ENCODE measurements at regions not wholly inside any gene's neighbourhood (a gene's known extent, or its start where the extent isn't known, plus 50 kb on each side); places are given as distances from the start of the nearest gene placed in this dataset.
"Not testable (repeated sequence)": the region's sequence is repeated elsewhere in the genome, so short reads cannot be mapped to it uniquely, and the experiment has no call there.

DNA sequence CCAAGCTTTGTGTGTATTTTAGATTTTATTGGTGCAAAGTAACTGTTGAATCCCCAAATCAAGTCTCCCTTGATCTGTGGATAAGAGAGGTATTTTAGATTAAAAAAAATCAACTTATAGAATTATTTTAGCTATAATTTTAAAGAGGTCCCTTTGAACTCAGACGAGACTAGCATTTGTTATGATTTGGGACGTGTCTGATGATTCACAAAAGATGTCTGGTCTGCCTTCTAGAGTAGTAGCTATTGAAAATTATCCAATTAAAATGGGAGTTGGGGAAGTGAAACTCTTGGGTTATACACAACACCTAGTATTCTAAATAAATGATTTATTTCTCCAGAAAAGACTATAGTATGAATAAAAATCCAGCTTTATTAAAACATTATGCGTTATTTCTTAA lies 227.9 kb upstream of the GRIA4 start:
- Mint-ChIP-seq H3K27ac (no peak overlapping the region), H3K4me3 (no peak overlapping the region), H3K4me1 (no peaks in the 10 kb centered on the region), H3K9me3 (no peaks in the 10 kb centered on the region), H3K27me3 (no peaks in the 10 kb centered on the region), H3K36me3 (no peaks in the 10 kb centered on the region)
- no peak for ATAC-seq

DNA sequence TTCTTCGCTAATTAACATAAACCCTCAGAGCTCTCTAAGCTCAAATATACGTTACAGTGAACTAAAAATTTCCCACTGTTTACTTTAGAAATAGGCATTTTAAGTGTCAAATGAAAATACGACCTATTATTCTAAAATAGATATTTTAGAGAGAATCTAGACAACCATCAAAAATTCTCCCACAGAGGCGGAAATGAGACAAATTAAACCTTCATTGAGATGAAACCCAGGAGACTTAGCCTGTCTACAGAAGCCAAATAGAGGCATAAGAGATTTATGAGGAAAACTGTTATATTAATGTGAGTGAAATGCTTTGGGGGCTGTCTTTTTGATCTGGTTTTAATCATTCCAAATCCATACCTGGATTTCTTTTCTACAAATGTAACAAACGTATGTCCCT lies 232.0 kb upstream of the GRIA4 start:
- Mint-ChIP-seq H3K4me3 (no peak overlapping the region), H3K27ac (no peak overlapping the region), H3K27me3 (no peaks in the 10 kb centered on the region), H3K4me1 (no peaks in the 10 kb centered on the region), H3K9me3 (peaks cover 6% of the 10 kb centered on the region), H3K36me3 (no peaks in the 10 kb centered on the region)
- no peak for ATAC-seq

GRCh38 chr11:105372206-105372605 lies 232.6 kb upstream of the CARD18 start:
- no peak overlapping the region for H3K4me3 Mint-ChIP-seq
- H3K36me3 Mint-ChIP-seq = no peaks in the 10 kb centered on the region
- H3K4me1 Mint-ChIP-seq = no peaks in the 10 kb centered on the region
- ATAC-seq = no peak
- H3K27ac Mint-ChIP-seq = no peak overlapping the region
- no peaks in the 10 kb centered on the region for H3K27me3 Mint-ChIP-seq
- peaks cover 6% of the 10 kb centered on the region for H3K9me3 Mint-ChIP-seq

DNA sequence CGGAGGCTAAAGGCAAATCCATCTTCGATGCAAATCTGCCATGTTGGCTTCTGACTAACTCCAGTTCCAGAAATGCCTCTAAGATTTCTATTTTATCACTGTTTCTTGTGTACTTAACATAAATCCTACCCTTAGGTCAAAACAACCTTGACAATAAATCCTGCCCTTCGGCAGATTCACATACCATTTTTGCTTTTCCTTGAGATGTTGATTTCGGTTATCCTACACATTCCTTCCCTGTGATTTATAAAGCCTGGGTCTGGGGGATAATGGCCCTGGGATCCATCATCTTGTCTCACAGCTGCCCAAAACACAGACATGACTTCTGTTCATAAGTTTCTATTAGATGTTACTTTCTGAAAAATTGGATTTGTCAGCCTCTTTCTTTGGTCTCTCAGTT lies 231.7 kb upstream of the CARD18 start:
- Mint-ChIP-seq H3K27ac (no peak overlapping the region), H3K4me3 (no peak overlapping the region), H3K9me3 (peaks cover 4% of the 10 kb centered on the region), H3K27me3 (no peaks in the 10 kb centered on the region), H3K4me1 (no peaks in the 10 kb centered on the region), H3K36me3 (no peaks in the 10 kb centered on the region)
- no peak for ATAC-seq

DNA sequence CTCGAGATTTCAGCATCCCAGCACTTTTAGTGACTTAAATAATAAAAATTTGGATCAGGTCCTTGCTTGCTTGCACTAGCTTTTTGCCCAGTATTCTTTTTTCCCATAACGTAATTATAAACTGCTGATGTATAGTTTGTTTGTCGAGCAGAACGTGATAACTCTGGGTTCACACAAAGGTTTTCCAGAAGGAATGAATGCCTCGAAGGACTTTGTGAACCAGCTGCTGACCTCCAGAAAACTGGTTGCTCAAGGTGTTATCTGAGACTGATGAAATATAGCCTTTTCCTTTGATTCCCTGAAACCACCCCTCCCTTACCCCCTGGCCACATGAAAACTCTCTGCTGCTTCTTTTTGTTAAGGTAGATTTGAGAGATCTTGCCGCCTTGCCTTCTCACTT lies 229.1 kb upstream of the CARD18 start:
- no peaks in the 10 kb centered on the region for H3K9me3 Mint-ChIP-seq
- ATAC-seq = no peak
- no peak overlapping the region for H3K27ac Mint-ChIP-seq
- H3K27me3 Mint-ChIP-seq = no peaks in the 10 kb centered on the region
- H3K4me3 Mint-ChIP-seq = no peak overlapping the region
- no peaks in the 10 kb centered on the region for H3K4me1 Mint-ChIP-seq
- no peaks in the 10 kb centered on the region for H3K36me3 Mint-ChIP-seq

DNA sequence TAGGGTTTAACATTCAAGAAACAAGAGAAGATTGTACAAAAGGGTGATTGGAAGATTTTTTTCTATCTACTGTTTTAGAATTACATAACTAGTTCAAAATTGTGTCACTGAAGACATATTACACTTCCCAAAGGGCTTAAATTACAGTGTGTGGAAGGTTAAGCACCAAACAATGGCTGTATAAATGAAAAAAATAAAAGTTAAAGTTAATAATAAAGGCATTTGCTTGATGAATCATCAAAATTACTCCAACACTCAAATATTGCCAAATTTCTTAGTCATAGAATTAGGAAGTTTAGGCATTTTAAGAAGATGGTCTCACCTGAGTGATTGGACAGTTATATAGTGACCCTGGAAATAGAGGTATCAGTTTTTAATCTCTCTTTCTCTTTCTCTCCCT lies 227.6 kb upstream of the CARD18 start:
- no peak overlapping the region for H3K4me3 Mint-ChIP-seq
- no peaks in the 10 kb centered on the region for H3K36me3 Mint-ChIP-seq
- H3K27me3 Mint-ChIP-seq = no peaks in the 10 kb centered on the region
- ATAC-seq = no peak
- H3K27ac Mint-ChIP-seq = no peak overlapping the region
- no peaks in the 10 kb centered on the region for H3K9me3 Mint-ChIP-seq
- no peaks in the 10 kb centered on the region for H3K4me1 Mint-ChIP-seq

DNA sequence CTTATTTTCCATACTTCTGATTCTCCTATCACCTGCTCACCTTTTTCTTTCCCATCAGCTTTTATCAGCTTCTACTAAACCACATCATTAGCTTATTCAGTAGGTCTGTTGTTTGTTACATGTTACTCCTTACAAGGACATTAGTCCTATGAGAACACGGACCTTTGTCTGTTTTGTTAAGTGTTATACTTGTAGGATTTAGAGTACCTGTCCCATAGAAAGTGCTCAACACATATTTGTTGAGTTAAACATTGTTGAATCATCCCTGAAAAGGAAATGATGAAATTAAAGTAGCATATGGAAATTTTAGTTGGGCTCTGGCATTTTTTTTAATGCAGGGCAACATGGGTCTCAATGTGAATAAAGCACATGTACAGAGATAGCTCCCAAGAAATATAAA lies 222.1 kb upstream of the CARD18 start:
- Mint-ChIP-seq H3K27ac (no peak overlapping the region), H3K4me1 (no peaks in the 10 kb centered on the region), H3K9me3 (no peaks in the 10 kb centered on the region), H3K36me3 (no peaks in the 10 kb centered on the region), H3K27me3 (no peaks in the 10 kb centered on the region), H3K4me3 (no peak overlapping the region)
- ATAC-seq = no peak

DNA sequence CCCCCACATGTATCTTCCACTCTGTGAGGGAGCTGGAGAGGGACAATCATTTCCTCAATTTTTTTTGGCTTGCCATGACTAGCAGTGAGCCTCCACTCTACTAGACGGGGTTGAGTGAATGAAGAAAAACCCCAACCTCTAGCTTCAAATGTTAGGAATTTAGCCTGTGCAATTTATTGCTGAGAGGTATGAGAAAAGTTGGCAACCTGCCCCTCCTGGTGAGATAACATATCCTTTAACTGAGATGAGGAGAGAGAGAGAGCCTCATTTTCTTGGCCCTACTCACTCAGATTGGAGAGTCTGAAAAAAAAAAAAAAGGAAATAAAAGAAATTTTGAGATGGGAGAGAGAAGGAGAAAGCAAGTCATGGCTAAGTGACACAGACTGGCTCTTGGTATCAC lies 218.2 kb upstream of the CARD18 start:
- H3K4me3 Mint-ChIP-seq = no peak overlapping the region
- no peaks in the 10 kb centered on the region for H3K4me1 Mint-ChIP-seq
- H3K27ac Mint-ChIP-seq = no peak overlapping the region
- no peak for ATAC-seq
- H3K27me3 Mint-ChIP-seq = no peaks in the 10 kb centered on the region
- H3K36me3 Mint-ChIP-seq = no peaks in the 10 kb centered on the region
- H3K9me3 Mint-ChIP-seq = no peaks in the 10 kb centered on the region

DNA sequence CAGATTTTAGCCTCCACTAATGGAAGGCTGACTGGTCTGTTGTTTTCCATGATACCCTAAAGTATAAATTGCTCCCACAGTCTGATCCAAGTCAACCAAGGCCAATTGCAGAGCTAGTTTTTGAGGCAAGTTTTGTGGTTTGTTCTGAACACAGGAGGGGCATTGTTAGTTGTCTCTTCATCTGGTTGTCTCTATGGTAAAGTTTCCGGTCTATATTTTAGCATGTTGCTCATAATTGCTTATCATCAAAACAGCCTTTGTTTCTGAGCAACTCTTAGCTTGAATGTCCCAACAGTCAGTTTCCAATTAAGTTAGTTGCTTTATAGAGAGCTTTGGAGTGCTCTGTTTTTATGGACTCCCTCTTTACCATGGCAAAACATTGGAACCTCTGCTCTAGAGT lies 217.6 kb upstream of the CARD18 start:
- no peak overlapping the region for H3K27ac Mint-ChIP-seq
- no peaks in the 10 kb centered on the region for H3K36me3 Mint-ChIP-seq
- no peak for ATAC-seq
- no peaks in the 10 kb centered on the region for H3K27me3 Mint-ChIP-seq
- no peak overlapping the region for H3K4me3 Mint-ChIP-seq
- H3K9me3 Mint-ChIP-seq = no peaks in the 10 kb centered on the region
- no peaks in the 10 kb centered on the region for H3K4me1 Mint-ChIP-seq

GRCh38 chr11:105349867-105350266 lies 210.3 kb upstream of the CARD18 start:
- not testable (repeated sequence) for H3K4me3 Mint-ChIP-seq

DNA sequence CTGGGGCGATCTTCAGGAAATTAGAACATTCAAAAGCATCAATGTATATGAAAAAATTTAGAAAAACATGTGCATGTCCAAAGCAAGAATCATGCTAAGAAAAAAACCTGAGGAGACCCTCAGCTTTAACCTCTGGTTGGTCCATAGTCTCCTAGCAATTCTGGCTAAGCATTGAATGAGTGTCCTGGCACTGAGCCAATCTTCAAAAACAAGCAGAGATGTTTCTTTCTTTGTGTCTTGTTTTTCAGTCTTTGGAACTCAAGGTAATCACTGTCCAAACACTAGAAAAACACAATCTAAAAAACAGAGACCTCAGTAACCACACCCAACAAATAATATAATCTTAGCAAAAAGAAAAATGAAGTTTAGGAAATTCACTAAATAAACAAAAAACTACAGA lies 205.4 kb upstream of the CARD18 start:
- Mint-ChIP-seq H3K9me3 (peaks cover 3% of the 10 kb centered on the region), H3K27ac (no peak overlapping the region), H3K27me3 (no peaks in the 10 kb centered on the region), H3K4me1 (no peaks in the 10 kb centered on the region), H3K36me3 (no peaks in the 10 kb centered on the region), H3K4me3 (no peak overlapping the region)
- no peak for ATAC-seq

More at GRCh38 chr11:105349867-105350266, 210.3 kb upstream of the CARD18 start:
- H3K27ac Mint-ChIP-seq, H3K9me3 Mint-ChIP-seq, H3K36me3 Mint-ChIP-seq, H3K4me1 Mint-ChIP-seq, ATAC-seq, H3K27me3 Mint-ChIP-seq: not testable (repeated sequence)

DNA sequence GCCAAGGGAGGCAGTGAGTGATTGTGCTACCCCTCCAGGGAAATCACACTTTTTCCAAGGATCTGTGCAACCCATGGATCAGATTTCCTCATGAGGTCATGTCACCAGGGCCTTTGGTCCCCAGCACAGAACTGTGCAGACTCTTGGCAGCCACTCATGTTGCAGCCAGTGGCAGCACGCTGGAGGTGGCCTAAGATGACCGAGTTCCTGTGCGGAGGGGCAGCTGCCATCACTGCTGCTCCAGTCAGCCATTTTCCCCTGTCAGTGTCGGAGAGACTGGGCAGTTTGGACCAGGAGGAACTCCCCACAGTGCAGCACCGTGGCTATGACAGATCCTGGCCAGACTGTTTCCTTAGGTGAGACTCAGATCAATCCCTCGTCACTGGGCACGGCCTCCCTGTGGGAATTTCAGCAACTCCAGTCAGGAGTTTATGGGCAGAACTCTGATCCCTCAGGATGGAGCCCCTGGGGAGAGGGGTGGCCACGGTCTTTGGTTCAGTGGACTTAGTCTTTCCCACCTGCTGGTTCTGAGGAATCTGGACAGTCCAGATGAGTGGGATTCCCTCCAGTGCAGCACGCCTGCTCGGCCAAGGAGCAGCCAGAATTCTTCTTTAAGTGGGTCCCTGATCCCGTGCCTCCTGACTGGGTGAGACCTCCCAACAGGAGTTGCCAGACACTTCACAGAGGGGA lies 194.6 kb upstream of the CARD18 start:
- peaks cover 7% of the 10 kb centered on the region for H3K9me3 Mint-ChIP-seq
- H3K4me3 Mint-ChIP-seq = no peak overlapping the region
- H3K4me1 Mint-ChIP-seq = no peaks in the 10 kb centered on the region
- peak; percentile 47 for ATAC-seq
- no peak overlapping the region for H3K27ac Mint-ChIP-seq
- H3K27me3 Mint-ChIP-seq = no peaks in the 10 kb centered on the region
- H3K36me3 Mint-ChIP-seq = no peaks in the 10 kb centered on the region

DNA sequence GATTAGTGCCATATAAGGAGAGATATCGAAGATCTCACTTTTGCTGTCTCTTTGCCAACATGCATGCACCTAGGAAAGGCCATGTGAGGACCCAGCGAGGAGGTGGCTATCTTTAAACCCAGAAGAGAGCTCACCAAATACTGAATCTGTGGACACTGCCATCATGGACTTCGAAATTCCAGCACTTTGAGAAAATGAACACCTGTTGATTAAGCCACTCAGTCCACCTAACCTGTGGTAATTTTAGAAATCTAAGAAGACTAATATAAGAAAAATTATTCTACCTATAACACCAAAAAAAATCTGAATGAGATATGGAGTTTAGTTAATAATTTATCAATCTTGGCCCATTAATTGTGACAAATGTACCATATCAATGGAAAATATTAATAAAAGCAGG lies 193.6 kb upstream of the CARD18 start:
- H3K27ac Mint-ChIP-seq = no peak overlapping the region
- ATAC-seq = no peak
- H3K9me3 Mint-ChIP-seq = peaks cover 5% of the 10 kb centered on the region
- no peaks in the 10 kb centered on the region for H3K27me3 Mint-ChIP-seq
- no peaks in the 10 kb centered on the region for H3K36me3 Mint-ChIP-seq
- H3K4me3 Mint-ChIP-seq = no peak overlapping the region
- H3K4me1 Mint-ChIP-seq = no peaks in the 10 kb centered on the region

GRCh38 chr11:105332171-105332570 lies 192.6 kb upstream of the CARD18 start:
- Mint-ChIP-seq H3K27me3 (no peaks in the 10 kb centered on the region), H3K27ac (no peak overlapping the region), H3K4me1 (no peaks in the 10 kb centered on the region), H3K36me3 (no peaks in the 10 kb centered on the region), H3K4me3 (no peak overlapping the region), H3K9me3 (peaks cover 3% of the 10 kb centered on the region)
- no peak for ATAC-seq

DNA sequence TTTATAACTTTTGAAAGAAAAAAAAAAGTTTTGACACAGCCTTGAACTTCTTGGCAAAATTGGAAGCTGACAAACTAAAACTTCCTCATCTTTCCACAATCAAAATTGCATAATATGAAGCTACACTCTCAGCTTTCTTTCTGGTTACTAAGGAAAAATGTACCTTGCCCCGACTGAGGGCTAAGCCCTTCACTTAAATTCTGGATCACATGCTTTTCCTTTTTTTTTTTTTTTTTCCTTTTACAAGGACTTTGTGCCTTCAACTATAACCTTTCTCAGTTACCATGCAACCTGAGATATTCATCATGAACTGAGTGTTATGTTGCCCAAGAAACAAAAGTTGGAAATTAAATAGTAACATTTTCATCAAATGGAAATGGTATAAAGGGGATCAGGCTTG lies 188.5 kb upstream of the CARD18 start:
- Mint-ChIP-seq H3K4me3 (no peak overlapping the region), H3K27me3 (no peaks in the 10 kb centered on the region), H3K4me1 (no peaks in the 10 kb centered on the region), H3K9me3 (no peaks in the 10 kb centered on the region), H3K36me3 (no peaks in the 10 kb centered on the region), H3K27ac (no peak overlapping the region)
- ATAC-seq = no peak

GRCh38 chr11:105324156-105324555 lies 184.6 kb upstream of the CARD18 start:
- Mint-ChIP-seq H3K27ac (no peak overlapping the region), H3K9me3 (no peaks in the 10 kb centered on the region), H3K4me1 (no peaks in the 10 kb centered on the region), H3K27me3 (no peaks in the 10 kb centered on the region), H3K36me3 (no peaks in the 10 kb centered on the region), H3K4me3 (no peak overlapping the region)
- no peak for ATAC-seq

GRCh38 chr11:105321696-105322095 lies 182.1 kb upstream of the CARD18 start:
- H3K27me3 Mint-ChIP-seq = no peaks in the 10 kb centered on the region
- H3K36me3 Mint-ChIP-seq = no peaks in the 10 kb centered on the region
- no peak overlapping the region for H3K27ac Mint-ChIP-seq
- no peak for ATAC-seq
- no peaks in the 10 kb centered on the region for H3K4me1 Mint-ChIP-seq
- H3K4me3 Mint-ChIP-seq = no peak overlapping the region
- H3K9me3 Mint-ChIP-seq = no peaks in the 10 kb centered on the region

All from stimulated activated memory B cell treated with anti-CD40 and anti-IgM and Interleukin-4, amounts not matched to agents 10 μg/mL and 1 μg/mL and 100 μg/mL, for 72 hours (primary cell).